Heart right ventricle (tissue), 16 donors: ENCODE measurements at regions not wholly inside any gene's neighbourhood (a gene's known extent, or its start where the extent isn't known, plus 50 kb on each side); places are given as distances from the start of the nearest gene placed in this dataset.

ENCODE experiments used
- ATAC-seq, 8 donors: fragments of 200-7000 bp; cut with Tn5 transposase; one replicate each; pipeline ENCODE4 v1.9.1; 2020; ENCODE audit warnings: mild to moderate bottlenecking in 8 of 8, moderate library complexity in 8 of 8, moderate number of reproducible peaks in 1 of 8
- DNase-seq, 2 donors: peaks; one replicate each; pipeline ENCODE4 v3.0.0-alpha.2; 2020
- H3K27ac ChIP-seq, 10 donors: fragments of 200-600 bp; sonication (generic) in 2 of 10; one replicate each; pipeline versions ENCODE4 v1.5.0 to v1.8.0; 2020 to 2022; ENCODE audit warnings: mild to moderate bottlenecking in 3 of 10
- H3K27me3 ChIP-seq, 7 donors: fragments of 200-600 bp; one replicate each; pipeline ENCODE4 v1.8.0; 2021 to 2022; ENCODE audit warnings: mild to moderate bottlenecking in 2 of 7
- H3K36me3 ChIP-seq, 9 donors: fragments of 200-600 bp; sonication (generic) in 1 of 9; one replicate each; pipeline versions ENCODE4 v1.5.0 to v1.8.0; 2020 to 2022; ENCODE audit warnings: mild to moderate bottlenecking in 2 of 9
- H3K4me1 ChIP-seq, 9 donors: fragments of 200-600 bp; sonication (generic) in 1 of 9; one replicate each; pipeline versions ENCODE4 v1.5.0 to v1.8.0; 2020 to 2022; ENCODE audit warnings: mild to moderate bottlenecking in 4 of 9
- H3K4me3 ChIP-seq, 10 donors: fragments of 200-600 bp; sonication (generic) in 2 of 10; one replicate each; pipeline versions ENCODE4 v1.5.0 to v1.8.0; 2020 to 2022; ENCODE audit warnings: mild to moderate bottlenecking in 7 of 10, moderate library complexity in 2 of 10
- H3K9me3 ChIP-seq, 11 donors: fragments of 200-600 bp in 10 of 11; sonication (generic) in 2 of 11; one replicate each; pipeline versions ENCODE4 v1.5.0 to v1.8.0; 2013 to 2022; ENCODE audit warnings: mild to moderate bottlenecking in 2 of 11, control low read depth in 1 of 11, moderate library complexity in 1 of 11
- WGBS, 2 donors: extraction: QIAGEN DNeasy Blood & Tissue Kit; methylation state at CpG; one replicate each; pipeline ENCODE4 v1.1.7; 2013; ENCODE audit warnings: inconsistent platforms in 1 of 2; 5-methylcytosine and 5-hydroxymethylcytosine counted together
- intact Hi-C, 10 donors: fragments of 100-400 bp; cut with DNase I; formaldehyde crosslinking; loops; one replicate each; pipeline versions ENCODE4 v1.11.1 to v1.14.2; 2022
- TF ChIP-seq, protein P1 (sequence below), 9 donors: fragments of 200-600 bp; sonication (generic) in 2 of 9; IDR thresholded peaks; one replicate each; pipeline versions ENCODE4 v1.5.0 to v1.8.0; 2021 to 2022; ENCODE audit warnings: antibody characterized with exemption in 9 of 9, mild to moderate bottlenecking in 5 of 9, moderate library complexity in 1 of 9
- donor health status: Arrhythmogenic right ventricular cardiomyopathy.
- donor health status: ischemic (EF 13 %, LVEDD 7.1; RV severe dilation, severe dysfunction).
- donor health status: healthy with polysubstance abuse.
- donor health status: DM: no; HTN: yes; CAD: no.
- donor health status: DM: no; HTN: no; CAD: no.
- donor health status: ischemic (EF 25% LVEDD 6.9; RV normal size, moderate dysfunction).
- donor health status: ischemic (EF 25% LVEDD 5.7; RV mildly dilated, moderate dysfunction).
- donor health status: healthy.
- donor health status: DM: yes; HTN: yes; CAD: no.
- donor health status: Ischemic cardiomyopathy.
- donor health status: ischemic (EF 35%, LVEDD 5.7; RV mildly dilated, moderate dysfunction).
- donor health status: nonischemic (EF 11% LVEDD 7.7; RV severe dilation, severe dysfunction).
- donor health status: DM: yes; HTN: yes; CAD: no.
- donor health status: PGD.
- donor health status: ischemic (EF 29% LVEDD 5.4; RV normal size, mild dysfunction).
- donor health status: nonischemic (EF 23%, LVEDD 6.1; RV moderate dilation, normal function).

DNA sequence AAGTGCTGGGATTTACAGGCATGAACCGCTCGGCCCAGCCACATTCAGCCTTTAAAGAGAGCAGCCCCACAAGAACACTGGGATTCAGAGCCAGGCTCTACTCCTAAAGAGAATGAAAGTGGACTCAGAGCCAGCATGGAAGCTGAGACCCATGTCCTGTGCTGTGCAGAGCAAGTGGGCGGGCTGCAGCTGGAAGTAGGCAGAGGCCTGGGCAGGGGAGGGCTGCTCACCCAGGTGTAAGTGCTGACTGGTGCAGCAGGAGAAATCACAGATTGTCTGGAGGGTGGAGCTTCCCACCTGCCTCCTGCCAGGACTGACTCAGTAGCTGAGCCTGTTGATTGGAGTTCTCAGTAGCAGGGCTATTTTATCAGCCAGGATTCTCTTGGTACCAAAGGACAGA lies 178.7 kb downstream of the KATNIP start:
- WGBS, 2 donors: 96% methylated on average over 3 of the region's 3 CpGs
- intact Hi-C loops: no loop called here
- Histone ChIP-seq H3K27ac (no peak overlapping the region), H3K9me3 (no peaks in the 10 kb centered on the region), H3K4me1 (peaks cover 8 to 30% (median 19%) of the 10 kb centered on the region in 9 donors), H3K27me3 (no peaks in the 10 kb centered on the region), H3K4me3 (no peak overlapping the region), H3K36me3 (peaks cover 0 to 46% (median 6%) of the 10 kb centered on the region in 9 donors)
- TF ChIP-seq, protein P1, sequence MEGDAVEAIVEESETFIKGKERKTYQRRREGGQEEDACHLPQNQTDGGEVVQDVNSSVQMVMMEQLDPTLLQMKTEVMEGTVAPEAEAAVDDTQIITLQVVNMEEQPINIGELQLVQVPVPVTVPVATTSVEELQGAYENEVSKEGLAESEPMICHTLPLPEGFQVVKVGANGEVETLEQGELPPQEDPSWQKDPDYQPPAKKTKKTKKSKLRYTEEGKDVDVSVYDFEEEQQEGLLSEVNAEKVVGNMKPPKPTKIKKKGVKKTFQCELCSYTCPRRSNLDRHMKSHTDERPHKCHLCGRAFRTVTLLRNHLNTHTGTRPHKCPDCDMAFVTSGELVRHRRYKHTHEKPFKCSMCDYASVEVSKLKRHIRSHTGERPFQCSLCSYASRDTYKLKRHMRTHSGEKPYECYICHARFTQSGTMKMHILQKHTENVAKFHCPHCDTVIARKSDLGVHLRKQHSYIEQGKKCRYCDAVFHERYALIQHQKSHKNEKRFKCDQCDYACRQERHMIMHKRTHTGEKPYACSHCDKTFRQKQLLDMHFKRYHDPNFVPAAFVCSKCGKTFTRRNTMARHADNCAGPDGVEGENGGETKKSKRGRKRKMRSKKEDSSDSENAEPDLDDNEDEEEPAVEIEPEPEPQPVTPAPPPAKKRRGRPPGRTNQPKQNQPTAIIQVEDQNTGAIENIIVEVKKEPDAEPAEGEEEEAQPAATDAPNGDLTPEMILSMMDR (IDR thresholded peaks at IDR 0.05): no peak
- ATAC-seq (no peak), DNase-seq (no peak)

DNA sequence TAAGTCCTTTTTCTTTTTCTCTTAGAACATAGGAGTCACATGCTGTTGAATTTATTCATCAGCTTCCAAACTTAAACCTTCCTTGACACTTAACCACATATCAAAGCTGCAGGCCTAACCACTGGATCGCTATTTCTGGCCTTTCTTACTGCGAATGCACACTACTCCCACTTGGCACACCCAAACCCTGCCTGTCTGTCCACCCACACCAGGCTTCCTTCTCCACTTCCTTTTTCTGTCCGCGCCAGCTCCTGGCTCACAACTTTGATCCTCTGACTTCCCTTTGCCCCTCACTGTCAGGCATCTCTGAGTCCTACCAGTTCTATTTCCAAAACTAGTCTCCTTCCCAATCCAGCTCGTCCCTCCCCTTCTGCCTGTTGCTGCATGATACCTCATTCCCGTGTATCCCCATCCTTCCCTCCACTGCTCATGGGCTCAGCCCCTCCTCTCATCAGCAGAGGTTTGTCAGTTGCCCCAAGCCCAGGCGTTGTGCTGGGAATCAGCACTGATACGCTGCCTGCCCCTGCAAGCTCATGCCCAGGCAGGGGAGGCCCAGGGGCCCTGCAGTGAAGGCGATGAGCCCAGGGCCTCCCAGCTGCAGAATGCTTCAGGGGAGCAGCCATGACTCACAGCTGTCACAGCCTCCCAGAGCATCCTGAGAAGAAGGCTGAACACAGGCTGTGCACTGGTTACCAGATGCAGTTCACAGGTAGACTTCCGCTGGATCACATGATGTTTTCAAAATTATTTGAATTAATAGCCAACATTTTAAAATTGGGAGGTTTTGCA lies 179.8 kb downstream of the KATNIP start:
- no peak overlapping the region for H3K27ac ChIP-seq
- ATAC-seq: peak in 3 of 8 donors; percentile 51 to 58 (median 54)
- TF ChIP-seq, protein P1 (IDR thresholded peaks at IDR 0.05): no peak
- intact Hi-C loops: no loop called here
- DNase-seq: peak in 1 of 2 donors; percentile 13
- no peak overlapping the region for H3K4me3 ChIP-seq
- 64 to 78% methylated on average over 10 of the region's 10 CpGs for WGBS, 2 donors
- H3K27me3 ChIP-seq: no peaks in the 10 kb centered on the region
- no peaks in the 10 kb centered on the region for H3K9me3 ChIP-seq
- peaks cover 0 to 19% (median 13%) of the 10 kb centered on the region in 9 donors for H3K4me1 ChIP-seq
- H3K36me3 ChIP-seq: peaks cover 0 to 45% (median 6%) of the 10 kb centered on the region in 9 donors

DNA sequence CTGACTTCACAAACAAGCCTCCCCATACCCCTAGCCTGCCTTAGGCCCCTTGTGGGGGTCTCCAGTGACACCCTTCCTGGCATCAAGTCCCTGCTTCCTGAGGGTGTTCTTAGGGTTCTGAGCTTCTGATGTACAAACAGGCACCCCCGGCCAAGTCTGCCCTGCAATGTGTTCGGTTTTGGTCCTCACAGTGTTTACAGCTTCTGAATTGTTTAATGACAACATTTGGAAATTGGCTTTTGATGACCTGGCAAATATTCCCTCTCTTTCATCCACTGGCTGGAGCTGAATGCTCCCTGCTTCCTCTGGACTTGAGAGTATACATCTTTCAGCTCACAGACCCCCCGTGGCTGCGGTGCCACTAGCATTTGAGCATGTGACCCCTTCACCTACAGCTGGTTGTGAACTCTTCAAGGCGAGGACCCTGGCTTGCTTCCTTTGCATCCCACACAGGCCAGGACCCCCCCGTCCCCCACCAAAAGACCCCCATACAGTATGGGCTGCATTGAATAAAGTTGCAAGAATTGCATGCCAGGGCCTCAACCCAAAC lies 180.8 kb downstream of the KATNIP start:
- no peak overlapping the region for H3K27ac ChIP-seq
- H3K4me3 ChIP-seq: no peak overlapping the region
- intact Hi-C loops: no loop called here
- no peak for DNase-seq
- no peaks in the 10 kb centered on the region for H3K9me3 ChIP-seq
- no peak for ATAC-seq
- H3K27me3 ChIP-seq: no peaks in the 10 kb centered on the region
- WGBS, 2 donors: 92 to 94% methylated on average over 6 of the region's 6 CpGs
- peaks cover 0 to 35% (median 4%) of the 10 kb centered on the region in 9 donors for H3K36me3 ChIP-seq
- TF ChIP-seq, protein P1 (IDR thresholded peaks at IDR 0.05): no peak
- peaks cover 0 to 13% (median 8%) of the 10 kb centered on the region in 9 donors for H3K4me1 ChIP-seq

DNA sequence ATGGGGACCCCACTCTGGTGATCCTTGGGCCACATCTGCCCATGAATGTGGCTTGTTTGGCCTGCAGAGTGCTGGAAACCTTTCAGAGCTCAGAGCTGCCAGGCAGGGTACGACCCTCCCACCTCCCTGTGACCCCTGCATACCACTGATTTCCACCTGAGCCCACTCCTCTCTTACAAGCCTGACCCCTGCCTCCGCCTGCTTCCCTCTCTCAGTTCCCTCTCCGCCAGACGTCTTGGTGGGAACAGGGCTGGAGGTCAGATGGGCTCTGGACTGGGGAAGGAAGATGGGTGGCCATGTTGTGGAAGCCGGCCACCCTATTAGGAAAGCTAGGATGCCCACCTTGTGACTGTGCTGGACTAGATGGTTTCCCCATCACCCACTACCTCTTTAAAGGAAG lies 185.1 kb downstream of the KATNIP start:
- 93 to 97% methylated on average over 5 of the region's 5 CpGs for WGBS, 2 donors
- H3K4me1 ChIP-seq: no peaks in the 10 kb centered on the region
- DNase-seq (no peak), ATAC-seq (no peak)
- intact Hi-C loops: no loop called here
- peaks cover 0 to 33% (median 0%) of the 10 kb centered on the region in 9 donors for H3K36me3 ChIP-seq
- TF ChIP-seq, protein P1 (IDR thresholded peaks at IDR 0.05): no peak
- H3K9me3 ChIP-seq: no peaks in the 10 kb centered on the region
- no peak overlapping the region for H3K4me3 ChIP-seq
- no peaks in the 10 kb centered on the region for H3K27me3 ChIP-seq
- no peak overlapping the region for H3K27ac ChIP-seq
